HG02973 (cell line): ENCODE measurements at regions not wholly inside any gene's neighbourhood (a gene's known extent, or its start where the extent isn't known, plus 50 kb on each side); places are given as distances from the start of the nearest gene placed in this dataset.
"Not testable (repeated sequence)": the region's sequence is repeated elsewhere in the genome, so short reads cannot be mapped to it uniquely, and the experiment has no call there.

Experiments used
- ATAC-seq: cut with Tn5 transposase; IDR thresholded peaks from one replicate; pipeline ENCODE4 v1.9.1; 2021; ENCODE audit warnings: moderate library complexity; ENCODE audit not compliant: unreplicated experiment

GRCh38 chr1:189644970-189645369 is 832.7 kb downstream of the BRINP3 start:
- no peak for ATAC-seq

- ATAC-seq: no peak
Measured at GRCh38 chr1:189646066-189646465, 831.6 kb downstream of the BRINP3 start.

- no peak for ATAC-seq
Measured at GRCh38 chr1:189654906-189655305, 822.8 kb downstream of the BRINP3 start.

DNA sequence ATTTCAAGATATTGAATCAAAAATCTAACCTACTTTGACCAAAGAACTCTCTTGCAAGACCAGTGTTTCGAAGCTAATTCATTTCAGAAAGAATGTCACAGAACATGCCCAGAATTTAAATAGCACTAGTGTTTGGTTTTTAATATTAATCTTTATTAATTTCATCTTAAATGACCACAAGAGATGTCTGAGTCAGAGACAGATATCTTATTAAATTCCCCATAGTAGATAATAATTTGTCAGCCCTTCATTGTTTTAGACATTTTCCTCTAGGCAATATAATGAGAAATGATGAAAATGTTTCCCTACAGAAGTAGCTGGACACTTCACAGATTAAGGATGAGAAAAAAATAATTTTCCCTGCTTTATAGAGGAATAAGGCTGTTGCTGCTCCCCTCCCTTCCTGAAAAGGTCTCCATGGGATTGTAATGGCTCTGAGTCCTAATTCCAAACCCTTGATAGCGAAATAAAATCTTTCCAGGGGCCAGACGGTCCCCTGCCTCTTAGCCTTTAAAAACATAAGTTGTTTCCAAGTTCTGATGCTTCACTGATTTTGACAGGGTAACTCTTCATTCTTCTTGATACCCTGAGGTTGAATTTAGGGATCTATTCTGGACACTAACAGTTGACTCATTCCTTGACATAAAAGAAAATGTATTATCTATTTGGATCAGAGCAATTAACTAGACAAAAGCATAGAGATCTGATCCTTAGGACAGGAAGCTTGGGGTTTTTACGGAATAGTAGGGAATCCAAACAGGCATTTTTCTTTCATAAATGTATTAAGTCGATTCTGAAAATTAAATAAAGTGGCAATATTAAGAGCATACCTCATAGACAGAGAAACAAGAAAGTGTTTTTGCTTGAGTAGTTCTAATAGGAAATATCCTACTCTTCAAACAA is 820.8 kb downstream of the BRINP3 start:
- no peak for ATAC-seq

GRCh38 chr1:189657715-189658114 is 819.9 kb downstream of the BRINP3 start:
- no peak for ATAC-seq

- no peak for ATAC-seq
Measured at GRCh38 chr1:189658381-189658780, 819.3 kb downstream of the BRINP3 start.

- ATAC-seq: no peak
Measured at GRCh38 chr1:189659731-189660130, 817.9 kb downstream of the BRINP3 start.

DNA sequence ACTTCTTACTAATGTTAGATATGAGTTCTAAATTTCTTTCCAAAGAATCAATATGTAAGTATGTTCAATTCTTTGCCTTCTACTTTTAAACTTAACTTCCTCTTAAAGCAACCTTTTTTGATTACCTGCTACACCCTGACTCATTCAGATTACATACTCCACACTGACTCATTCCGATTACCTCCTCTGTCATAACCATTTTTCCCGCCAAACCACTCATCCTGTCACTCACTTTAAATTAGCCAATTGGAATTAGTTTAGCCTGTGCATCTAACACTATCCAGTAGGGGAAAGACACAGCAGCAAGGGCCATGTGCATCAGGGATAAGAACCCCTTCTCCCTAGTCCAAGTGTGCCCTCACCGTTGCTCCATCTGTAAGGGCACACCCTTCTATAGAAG is 815.5 kb downstream of the BRINP3 start:
- no peak for ATAC-seq

DNA sequence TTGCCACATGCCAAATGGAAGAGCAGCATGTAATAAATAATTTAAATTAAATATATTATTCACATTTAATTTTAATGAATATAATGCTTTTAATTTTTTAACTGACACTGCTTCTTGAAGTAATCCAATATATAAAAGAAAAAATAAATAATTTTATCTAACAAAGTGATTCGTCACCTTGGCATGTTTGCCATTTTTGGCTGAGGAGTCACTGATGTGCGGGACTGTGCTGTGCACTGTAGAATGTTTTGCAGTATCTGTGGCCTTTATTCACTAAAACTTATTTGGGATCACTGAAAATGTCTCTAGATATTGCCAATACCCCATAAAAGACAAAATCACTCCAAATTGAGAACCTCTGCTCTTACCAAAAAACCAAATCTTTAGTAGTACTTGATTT is 807.8 kb downstream of the BRINP3 start:
- ATAC-seq: no peak

- no peak for ATAC-seq
Measured at GRCh38 chr1:189673217-189673616, 804.4 kb downstream of the BRINP3 start.

DNA sequence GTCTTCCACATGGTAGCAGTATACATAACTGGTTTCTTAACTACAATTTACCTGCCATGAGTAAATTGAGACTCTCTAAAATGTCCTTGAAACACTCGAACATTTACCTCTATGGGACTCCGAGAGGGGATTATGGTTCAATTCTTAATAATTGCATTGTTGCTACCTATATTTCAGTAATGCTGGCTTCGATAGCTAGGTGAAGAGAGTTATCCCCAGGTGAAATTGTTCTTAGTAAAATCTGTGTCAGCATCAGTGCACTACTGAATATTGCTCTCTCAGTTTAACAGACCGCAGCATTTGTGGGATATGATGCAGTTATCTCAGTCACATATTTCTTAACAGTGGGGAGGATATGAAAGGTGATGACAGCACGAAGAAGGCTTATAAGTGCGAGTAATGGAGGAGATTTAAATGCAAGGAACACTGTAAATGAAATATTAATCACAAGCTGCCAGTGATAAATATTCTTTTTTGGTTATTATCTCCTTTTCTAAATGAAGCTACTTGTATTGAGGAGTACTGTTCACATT is 801.9 kb downstream of the BRINP3 start:
- ATAC-seq: no peak

- ATAC-seq: no peak
Measured at GRCh38 chr1:189678779-189679178, 798.9 kb downstream of the BRINP3 start.

GRCh38 chr1:189681252-189681919 is 796.3 kb downstream of the BRINP3 start:
- ATAC-seq: peak; percentile 84

DNA sequence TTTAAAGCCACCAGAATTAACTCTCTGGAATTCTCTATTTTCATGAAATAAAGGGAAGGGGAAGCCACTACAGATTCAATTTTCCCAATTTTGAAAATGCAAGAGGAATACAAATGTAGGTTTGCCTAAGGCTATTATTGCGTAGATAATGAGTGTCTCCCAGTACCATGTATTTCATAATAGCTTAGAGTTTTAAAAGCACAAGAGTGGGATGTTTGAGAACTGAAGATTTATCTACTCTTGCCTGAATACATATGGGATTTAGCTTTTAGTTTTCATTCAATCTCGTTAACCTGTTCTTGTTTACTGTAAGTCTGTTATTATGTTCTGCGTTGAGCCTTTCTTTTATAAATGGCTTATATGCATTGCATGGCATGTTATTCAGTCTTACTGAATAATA is 795.1 kb downstream of the BRINP3 start:
- ATAC-seq: no peak

DNA sequence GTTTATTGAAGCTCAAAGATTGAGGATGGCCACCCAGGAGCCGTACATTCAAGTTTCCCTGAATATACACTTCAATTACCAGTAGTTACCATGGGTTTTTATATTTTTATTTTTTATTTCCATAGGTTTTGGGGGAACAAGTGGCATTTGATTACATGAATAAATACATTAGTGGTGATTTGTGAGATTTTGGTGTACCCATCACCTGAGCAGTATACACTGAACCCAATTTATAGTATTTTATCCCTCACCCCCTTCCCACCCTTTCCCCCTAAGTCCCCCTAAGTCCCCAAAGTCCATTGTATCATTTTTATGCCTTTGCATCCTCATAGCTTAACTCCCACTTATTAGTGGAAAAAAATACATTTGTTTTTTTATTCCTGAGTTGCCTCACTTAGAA is 791.4 kb downstream of the BRINP3 start:
- no peak for ATAC-seq

DNA sequence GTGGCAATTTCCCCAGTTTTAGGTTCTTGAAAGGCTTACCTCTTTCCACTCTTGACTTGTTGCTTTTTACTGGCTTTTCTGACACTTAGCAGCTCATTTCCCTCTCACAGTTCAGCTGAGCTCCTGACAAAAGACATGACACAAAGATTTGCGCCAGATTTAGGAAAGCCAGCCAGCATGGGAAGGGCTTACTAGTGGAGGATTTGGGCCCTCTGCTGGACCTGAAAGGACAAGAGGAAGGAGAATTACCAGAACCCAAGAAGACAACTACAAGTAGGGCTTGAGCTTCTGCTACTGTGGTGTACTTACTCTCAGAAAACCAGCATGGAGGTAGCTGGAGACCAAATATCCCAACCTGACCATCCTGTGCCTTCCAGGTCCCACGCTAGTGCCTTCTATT is 784.5 kb downstream of the BRINP3 start:
- no peak for ATAC-seq

DNA sequence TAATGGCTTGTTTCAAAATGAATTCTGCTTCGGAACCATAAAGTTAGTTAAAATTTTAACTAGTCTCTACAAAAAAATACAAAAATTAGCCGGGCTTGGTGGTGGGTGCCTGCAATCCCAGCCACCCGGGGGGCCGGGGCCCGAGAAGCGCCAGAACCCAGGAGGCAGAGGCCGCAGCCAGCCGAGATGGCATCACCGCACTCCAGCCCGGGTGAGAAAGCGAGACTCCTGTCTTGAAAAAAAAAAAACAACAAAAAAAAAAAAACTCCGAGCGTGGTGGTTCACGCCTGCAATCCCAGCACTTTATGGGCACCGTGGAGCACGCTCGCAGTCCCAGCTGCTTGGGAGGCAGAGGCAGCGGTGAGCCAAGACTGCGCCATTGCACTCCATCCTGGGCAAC is 781.4 kb downstream of the BRINP3 start:
- ATAC-seq: no peak

DNA sequence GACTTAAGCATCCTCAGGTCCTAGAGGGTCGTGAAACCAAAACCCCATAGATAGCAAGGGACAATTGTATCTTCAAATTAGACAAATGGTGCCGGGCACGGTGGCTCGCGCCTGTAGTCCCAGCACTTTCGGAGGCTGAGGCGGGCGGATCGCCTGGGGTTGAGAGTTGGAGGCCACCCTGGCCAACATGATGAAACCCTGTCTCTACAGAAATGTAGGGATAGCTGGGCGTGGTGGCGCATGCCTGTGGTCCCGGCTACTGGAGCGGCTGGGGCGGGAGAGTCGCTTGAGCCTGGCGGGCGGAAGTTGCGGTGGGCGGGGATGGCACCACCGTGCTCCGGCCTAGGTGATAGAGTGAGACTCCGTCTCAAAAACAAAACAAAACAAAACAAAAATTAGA is 780.6 kb downstream of the BRINP3 start:
- no peak for ATAC-seq

GRCh38 chr1:189701606-189702005 is 776.1 kb downstream of the BRINP3 start:
- ATAC-seq: no peak

- ATAC-seq: no peak
Measured at GRCh38 chr1:189706594-189706993, 771.1 kb downstream of the BRINP3 start.

- no peak for ATAC-seq
Measured at GRCh38 chr1:189708674-189709073, 769.0 kb downstream of the BRINP3 start.

- not testable (repeated sequence) for ATAC-seq
Measured at GRCh38 chr1:189718147-189718795, 759.4 kb downstream of the BRINP3 start.
